Liver (tissue), 3 donors: ENCODE measurements at regions not wholly inside any gene's neighbourhood (a gene's known extent, or its start where the extent isn't known, plus 50 kb on each side); places are given as distances from the start of the nearest gene placed in this dataset.

Experiments used
- ATF3 ChIP-seq: IDR thresholded peaks from 2 replicates; pipeline ENCODE4 v1.6.1; 2016; ENCODE audit warnings: antibody characterized with exemption
- CTCF ChIP-seq: fragments of 150-350 bp; IDR thresholded peaks from 2 replicates; pipeline ENCODE4 v1.5.1; 2017; ENCODE audit warnings: improper control_type of control experiment, low read depth, low read length; ENCODE audit not compliant: missing input control
- FOXA2 ChIP-seq: IDR thresholded peaks from 2 replicates; pipeline ENCODE4 v1.6.1; 2016; ENCODE audit warnings: antibody characterized with exemption
- MAX ChIP-seq: IDR thresholded peaks from 2 replicates; pipeline ENCODE4 v1.6.1; 2016; ENCODE audit warnings: antibody characterized with exemption
- REST ChIP-seq: IDR thresholded peaks from 2 replicates; pipeline ENCODE4 v1.6.1; 2016; ENCODE audit warnings: antibody characterized with exemption, mild to moderate bottlenecking
- donor health status: healthy.
- donor health status: healthy.

- TF ChIP-seq FOXA2 = no peak
- no peak for TF ChIP-seq REST
- no peak for TF ChIP-seq CTCF
- no peak for TF ChIP-seq ATF3
- TF ChIP-seq MAX = no peak
Measured at GRCh38 chr2:147500819-147501395, 343.9 kb upstream of the ACVR2A start.
